ENCODE measurements at regions not wholly inside any gene's neighbourhood (a gene's known extent, or its start where the extent isn't known, plus 50 kb on each side); places are given as distances from the start of the nearest gene placed in this dataset.

DNA sequence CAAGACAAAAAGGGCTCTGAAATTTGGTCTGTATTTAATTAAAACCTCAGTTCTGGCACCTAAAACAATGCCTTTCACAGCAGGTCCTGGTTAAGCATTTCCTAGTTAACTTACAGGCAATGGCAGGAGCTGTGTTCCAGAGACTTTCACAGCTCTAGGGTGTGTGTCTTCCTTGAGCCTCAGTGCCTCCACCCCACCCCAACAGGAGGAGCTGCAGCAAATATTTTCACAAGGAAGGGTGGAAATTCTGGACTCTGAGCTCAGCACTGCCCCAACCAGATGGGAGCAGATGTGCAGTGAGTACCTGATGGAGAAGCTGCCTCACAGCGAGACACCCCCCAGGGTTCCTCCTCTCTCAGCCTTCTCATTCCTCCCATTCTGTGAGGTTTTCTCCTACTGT is 106.3 kb upstream of the SPATA12 start:
- TF ChIP-seq, protein P1, sequence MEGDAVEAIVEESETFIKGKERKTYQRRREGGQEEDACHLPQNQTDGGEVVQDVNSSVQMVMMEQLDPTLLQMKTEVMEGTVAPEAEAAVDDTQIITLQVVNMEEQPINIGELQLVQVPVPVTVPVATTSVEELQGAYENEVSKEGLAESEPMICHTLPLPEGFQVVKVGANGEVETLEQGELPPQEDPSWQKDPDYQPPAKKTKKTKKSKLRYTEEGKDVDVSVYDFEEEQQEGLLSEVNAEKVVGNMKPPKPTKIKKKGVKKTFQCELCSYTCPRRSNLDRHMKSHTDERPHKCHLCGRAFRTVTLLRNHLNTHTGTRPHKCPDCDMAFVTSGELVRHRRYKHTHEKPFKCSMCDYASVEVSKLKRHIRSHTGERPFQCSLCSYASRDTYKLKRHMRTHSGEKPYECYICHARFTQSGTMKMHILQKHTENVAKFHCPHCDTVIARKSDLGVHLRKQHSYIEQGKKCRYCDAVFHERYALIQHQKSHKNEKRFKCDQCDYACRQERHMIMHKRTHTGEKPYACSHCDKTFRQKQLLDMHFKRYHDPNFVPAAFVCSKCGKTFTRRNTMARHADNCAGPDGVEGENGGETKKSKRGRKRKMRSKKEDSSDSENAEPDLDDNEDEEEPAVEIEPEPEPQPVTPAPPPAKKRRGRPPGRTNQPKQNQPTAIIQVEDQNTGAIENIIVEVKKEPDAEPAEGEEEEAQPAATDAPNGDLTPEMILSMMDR (IDR thresholded peaks at IDR 0.05 in 8 of 11, conservative IDR thresholded peaks at IDR 0.05 in 3 of 11) = no peak
- TF ChIP-seq POLR2A (IDR thresholded peaks at IDR 0.05) (no peak), POLR2AphosphoS5 (IDR thresholded peaks at IDR 0.05) (no peak)

Data from spleen (tissue), 7 donors.